Mammary epithelial cell (primary cell): ENCODE measurements at regions not wholly inside any gene's neighbourhood (a gene's known extent, or its start where the extent isn't known, plus 50 kb on each side); places are given as distances from the start of the nearest gene placed in this dataset.

Experiments used
- EZH2 ChIP-seq: IDR thresholded peaks from 2 replicates; pipeline ENCODE4 v1.6.1; 2012; ENCODE audit warnings: low read length, inconsistent platforms, borderline replicate concordance
- TF ChIP-seq, protein P1 (sequence below), 2 donors: IDR thresholded peaks in 1 of 2; conservative IDR thresholded peaks in 1 of 2; 2 replicates each; pipeline ENCODE4 v1.5.1; 2011 to 2012; ENCODE audit warnings: inconsistent platforms in 2 of 2, low read length in 2 of 2, mild to moderate bottlenecking in 2 of 2, control low read depth in 1 of 2, low read depth in 1 of 2; ENCODE audit not compliant: insufficient read depth in 1 of 2; ENCODE audit errors: extremely low read depth in 1 of 2

DNA sequence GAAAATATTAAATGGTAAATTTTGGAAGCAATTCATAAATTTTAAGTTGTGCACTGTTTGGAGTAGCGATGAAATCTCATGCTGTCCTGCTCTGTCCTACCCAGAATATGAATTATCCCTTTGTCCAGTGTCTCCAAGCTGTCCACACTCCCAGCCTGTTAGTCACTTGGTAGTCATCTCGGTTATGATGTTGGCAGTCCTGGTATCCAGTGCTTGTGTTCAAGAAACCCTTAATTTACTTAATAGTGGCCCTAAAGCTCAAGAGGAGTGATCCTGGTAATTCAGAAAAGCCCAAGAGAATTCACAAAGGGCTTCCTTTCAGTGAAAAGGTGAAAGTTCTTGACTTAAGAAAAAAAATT, 71.8 kb upstream of the STAM2 start:
- TF ChIP-seq, protein P1, sequence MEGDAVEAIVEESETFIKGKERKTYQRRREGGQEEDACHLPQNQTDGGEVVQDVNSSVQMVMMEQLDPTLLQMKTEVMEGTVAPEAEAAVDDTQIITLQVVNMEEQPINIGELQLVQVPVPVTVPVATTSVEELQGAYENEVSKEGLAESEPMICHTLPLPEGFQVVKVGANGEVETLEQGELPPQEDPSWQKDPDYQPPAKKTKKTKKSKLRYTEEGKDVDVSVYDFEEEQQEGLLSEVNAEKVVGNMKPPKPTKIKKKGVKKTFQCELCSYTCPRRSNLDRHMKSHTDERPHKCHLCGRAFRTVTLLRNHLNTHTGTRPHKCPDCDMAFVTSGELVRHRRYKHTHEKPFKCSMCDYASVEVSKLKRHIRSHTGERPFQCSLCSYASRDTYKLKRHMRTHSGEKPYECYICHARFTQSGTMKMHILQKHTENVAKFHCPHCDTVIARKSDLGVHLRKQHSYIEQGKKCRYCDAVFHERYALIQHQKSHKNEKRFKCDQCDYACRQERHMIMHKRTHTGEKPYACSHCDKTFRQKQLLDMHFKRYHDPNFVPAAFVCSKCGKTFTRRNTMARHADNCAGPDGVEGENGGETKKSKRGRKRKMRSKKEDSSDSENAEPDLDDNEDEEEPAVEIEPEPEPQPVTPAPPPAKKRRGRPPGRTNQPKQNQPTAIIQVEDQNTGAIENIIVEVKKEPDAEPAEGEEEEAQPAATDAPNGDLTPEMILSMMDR (conservative IDR thresholded peaks at IDR 0.05 in 1 of 2, IDR thresholded peaks at IDR 0.05 in 1 of 2; ENCODE audit: extremely low read depth in 1 of 2, insufficient read depth in 1 of 2, low read depth in 1 of 2, low read length in 2 of 2): no peak
- TF ChIP-seq EZH2: no peak
